Mucosa of descending colon (tissue), 3 donors: ENCODE measurements at regions not wholly inside any gene's neighbourhood (a gene's known extent, or its start where the extent isn't known, plus 50 kb on each side); places are given as distances from the start of the nearest gene placed in this dataset.
A peak's percentile ranks its signal among the peaks of the same experiment; 100 is the strongest.

ENCODE experiments used
- ATAC-seq: fragments of 200-7000 bp; cut with Tn5 transposase; one replicate; pipeline ENCODE4 v1.9.1; 2020; ENCODE audit warnings: mild to moderate bottlenecking, moderate library complexity
- DNase-seq, 3 donors: peaks; one replicate each; pipeline ENCODE4 v3.0.0-alpha.2; 2020
- H3K36me3 ChIP-seq: fragments of 200-600 bp; one replicate; pipeline ENCODE4 v1.8.0; 2021; ENCODE audit warnings: low read depth, mild to moderate bottlenecking
- H3K4me1 ChIP-seq: fragments of 200-600 bp; one replicate; pipeline ENCODE4 v1.8.0; 2021; ENCODE audit warnings: low read depth, mild to moderate bottlenecking
- H3K4me3 ChIP-seq: fragments of 200-600 bp; one replicate; pipeline ENCODE4 v1.8.0; 2021; ENCODE audit warnings: mild to moderate bottlenecking
- H3K9me3 ChIP-seq: fragments of 200-600 bp; one replicate; pipeline ENCODE4 v1.8.0; 2021; ENCODE audit warnings: mild to moderate bottlenecking
- intact Hi-C, 2 donors: fragments of 100-400 bp; cut with DNase I in 1 of 2; cut with micrococcal nuclease in 1 of 2; formaldehyde crosslinking; loops; one replicate each; pipeline versions ENCODE4 v1.11.0 to v1.11.1; 2022; cut with DNase I, micrococcal nuclease
- TF ChIP-seq, protein P1 (sequence below): fragments of 200-600 bp; IDR thresholded peaks from one replicate; pipeline ENCODE4 v1.8.0; 2022; ENCODE audit warnings: antibody characterized with exemption, mild to moderate bottlenecking
- donor health status: DM: no; HTN: no; CAD: no; lungs with moderate emphysema.
- donor health status: DM: no; HTN: no; CAD: no.
- donor health status: DM: no; HTN: yes; CAD: no.

GRCh38 chr1:55457874-55458273, 242.7 kb upstream of the USP24 start:
- no peaks in the 10 kb centered on the region for H3K4me1 ChIP-seq
- peaks cover 2% of the 10 kb centered on the region for H3K9me3 ChIP-seq
- no peaks in the 10 kb centered on the region for H3K36me3 ChIP-seq
- ATAC-seq (no peak), DNase-seq (no peak)
- intact Hi-C loops = no loop called here
- TF ChIP-seq, protein P1, sequence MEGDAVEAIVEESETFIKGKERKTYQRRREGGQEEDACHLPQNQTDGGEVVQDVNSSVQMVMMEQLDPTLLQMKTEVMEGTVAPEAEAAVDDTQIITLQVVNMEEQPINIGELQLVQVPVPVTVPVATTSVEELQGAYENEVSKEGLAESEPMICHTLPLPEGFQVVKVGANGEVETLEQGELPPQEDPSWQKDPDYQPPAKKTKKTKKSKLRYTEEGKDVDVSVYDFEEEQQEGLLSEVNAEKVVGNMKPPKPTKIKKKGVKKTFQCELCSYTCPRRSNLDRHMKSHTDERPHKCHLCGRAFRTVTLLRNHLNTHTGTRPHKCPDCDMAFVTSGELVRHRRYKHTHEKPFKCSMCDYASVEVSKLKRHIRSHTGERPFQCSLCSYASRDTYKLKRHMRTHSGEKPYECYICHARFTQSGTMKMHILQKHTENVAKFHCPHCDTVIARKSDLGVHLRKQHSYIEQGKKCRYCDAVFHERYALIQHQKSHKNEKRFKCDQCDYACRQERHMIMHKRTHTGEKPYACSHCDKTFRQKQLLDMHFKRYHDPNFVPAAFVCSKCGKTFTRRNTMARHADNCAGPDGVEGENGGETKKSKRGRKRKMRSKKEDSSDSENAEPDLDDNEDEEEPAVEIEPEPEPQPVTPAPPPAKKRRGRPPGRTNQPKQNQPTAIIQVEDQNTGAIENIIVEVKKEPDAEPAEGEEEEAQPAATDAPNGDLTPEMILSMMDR = no peak
- H3K4me3 ChIP-seq = no peak overlapping the region

GRCh38 chr1:55456971-55457370, 241.8 kb upstream of the USP24 start:
- ATAC-seq = no peak
- H3K36me3 ChIP-seq = no peaks in the 10 kb centered on the region

DNA sequence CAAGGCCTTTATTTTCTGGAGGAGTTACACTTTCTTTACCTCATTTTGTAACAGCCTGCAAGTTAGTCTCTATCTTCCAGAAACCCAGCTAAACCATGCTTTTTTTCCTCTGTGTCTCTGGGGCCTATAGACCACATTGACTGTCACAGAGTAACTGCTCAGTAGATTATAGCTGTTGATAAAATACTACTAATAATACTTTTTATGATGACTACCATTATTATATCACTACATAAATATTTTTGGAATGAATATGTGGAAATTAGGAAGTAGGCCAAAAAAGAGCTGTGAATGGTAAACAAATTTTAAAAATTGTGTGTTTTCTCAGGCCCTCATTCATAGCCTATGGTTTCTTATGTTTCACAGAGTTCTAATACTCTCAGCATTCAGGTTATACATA, 233.1 kb upstream of the USP24 start:
- DNase-seq (no peak), ATAC-seq (no peak)
- no peaks in the 10 kb centered on the region for H3K4me1 ChIP-seq
- H3K9me3 ChIP-seq = no peaks in the 10 kb centered on the region
- TF ChIP-seq, protein P1 = no peak
- H3K36me3 ChIP-seq = no peaks in the 10 kb centered on the region
- H3K4me3 ChIP-seq = no peak overlapping the region
- intact Hi-C loops = no loop called here

More at GRCh38 chr1:55456971-55457370, 241.8 kb upstream of the USP24 start:
- intact Hi-C loops = no loop called here
- no peaks in the 10 kb centered on the region for H3K4me1 ChIP-seq
- no peak overlapping the region for H3K4me3 ChIP-seq
- TF ChIP-seq, protein P1 = no peak
- no peak for DNase-seq
- H3K9me3 ChIP-seq = peaks cover 2% of the 10 kb centered on the region

- ATAC-seq (peak; percentile 34), DNase-seq (no peak)
- TF ChIP-seq, protein P1 = no peak
- Histone ChIP-seq H3K4me1 (no peaks in the 10 kb centered on the region), H3K36me3 (no peaks in the 10 kb centered on the region), H3K9me3 (no peaks in the 10 kb centered on the region), H3K4me3 (no peak overlapping the region)
- intact Hi-C loops = no loop called here
These were observed 232.3 kb upstream of the USP24 start for GRCh38 chr1:55447488-55447887.

- no peaks in the 10 kb centered on the region for H3K36me3 ChIP-seq
- TF ChIP-seq, protein P1 = no peak
- no peaks in the 10 kb centered on the region for H3K9me3 ChIP-seq
- no peak overlapping the region for H3K4me3 ChIP-seq
- intact Hi-C loops = no loop called here
- ATAC-seq (no peak), DNase-seq (no peak)
- no peaks in the 10 kb centered on the region for H3K4me1 ChIP-seq
These were observed 231.2 kb upstream of the USP24 start for GRCh38 chr1:55446351-55446750.

DNA sequence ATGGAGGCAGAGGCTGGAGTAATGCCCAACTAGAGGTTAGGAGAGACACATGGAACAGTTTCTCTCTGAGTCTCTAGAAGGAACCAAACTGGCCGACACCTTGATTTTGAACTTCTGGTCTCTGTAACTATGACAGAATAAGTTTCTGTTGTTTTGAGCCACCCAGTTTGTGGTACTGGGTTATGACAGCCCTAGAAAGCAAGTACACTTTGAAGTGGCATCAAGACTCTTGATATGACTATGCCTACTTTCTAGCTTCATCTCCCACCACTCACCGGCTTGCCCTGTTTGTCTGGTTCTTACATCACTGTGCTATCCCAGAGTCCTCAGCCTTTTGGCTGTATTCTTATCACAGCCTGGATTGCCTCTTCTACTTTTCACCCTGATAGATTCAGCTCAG, 230.3 kb upstream of the USP24 start:
- no peak overlapping the region for H3K4me3 ChIP-seq

More for the DNA sequence above, 230.3 kb upstream of the USP24 start:
- intact Hi-C loops = no loop called here
- H3K36me3 ChIP-seq = no peaks in the 10 kb centered on the region
- TF ChIP-seq, protein P1 = no peak
- ATAC-seq = no peak
- H3K4me1 ChIP-seq = no peaks in the 10 kb centered on the region
- H3K9me3 ChIP-seq = no peaks in the 10 kb centered on the region
- DNase-seq = no peak
